GM06990 (cell line): ENCODE measurements at regions not wholly inside any gene's neighbourhood (a gene's known extent, or its start where the extent isn't known, plus 50 kb on each side); places are given as distances from the start of the nearest gene placed in this dataset.

Source experiments
- DNase-seq: peaks from one replicate; pipeline ENCODE4 v3.0.0-alpha.2; 2011; ENCODE audit not compliant: insufficient read length; ENCODE audit errors: extremely low read depth
- H3K27me3 ChIP-seq: replicated peaks from 2 replicates; pipeline ENCODE4 v1.6.0; 2011; ENCODE audit warnings: low read length; ENCODE audit not compliant: control insufficient read depth, insufficient read depth
- H3K36me3 ChIP-seq: 2 replicates; pipeline ENCODE4 v1.5.1; 2011; ENCODE audit warnings: low read length; ENCODE audit not compliant: control insufficient read depth, insufficient read depth
- H3K4me3 ChIP-seq: replicated peaks from 2 replicates; pipeline ENCODE4 v1.5.1; 2011; ENCODE audit warnings: low read depth, mild to moderate bottlenecking, control low read depth, low read length
- TF ChIP-seq, protein P1 (sequence below): IDR thresholded peaks from 2 replicates; pipeline ENCODE4 v1.5.1; 2011; ENCODE audit warnings: low read length, control low read depth, mild to moderate bottlenecking, inconsistent platforms; ENCODE audit not compliant: insufficient read depth, poor library complexity, severe bottlenecking

DNA sequence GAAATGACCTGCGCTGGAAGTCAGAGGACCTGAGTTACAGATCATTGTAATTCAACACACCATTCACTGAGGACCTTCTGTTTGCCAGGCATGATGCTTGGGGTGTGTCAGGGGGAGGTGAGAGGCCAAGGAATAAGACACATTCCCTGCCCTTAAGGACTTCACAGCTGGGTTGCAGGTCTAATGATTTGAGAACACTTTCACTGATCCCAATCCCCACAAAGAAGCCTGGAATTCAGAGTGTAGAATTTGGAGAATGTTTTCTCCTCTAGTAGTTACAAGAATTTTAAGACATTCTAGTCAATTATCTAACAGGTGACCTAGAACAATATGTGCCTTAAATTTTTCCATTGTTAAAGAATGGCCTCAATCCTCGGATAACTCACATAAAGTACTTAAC, 322.4 kb downstream of the TNS1 start:
- TF ChIP-seq, protein P1, sequence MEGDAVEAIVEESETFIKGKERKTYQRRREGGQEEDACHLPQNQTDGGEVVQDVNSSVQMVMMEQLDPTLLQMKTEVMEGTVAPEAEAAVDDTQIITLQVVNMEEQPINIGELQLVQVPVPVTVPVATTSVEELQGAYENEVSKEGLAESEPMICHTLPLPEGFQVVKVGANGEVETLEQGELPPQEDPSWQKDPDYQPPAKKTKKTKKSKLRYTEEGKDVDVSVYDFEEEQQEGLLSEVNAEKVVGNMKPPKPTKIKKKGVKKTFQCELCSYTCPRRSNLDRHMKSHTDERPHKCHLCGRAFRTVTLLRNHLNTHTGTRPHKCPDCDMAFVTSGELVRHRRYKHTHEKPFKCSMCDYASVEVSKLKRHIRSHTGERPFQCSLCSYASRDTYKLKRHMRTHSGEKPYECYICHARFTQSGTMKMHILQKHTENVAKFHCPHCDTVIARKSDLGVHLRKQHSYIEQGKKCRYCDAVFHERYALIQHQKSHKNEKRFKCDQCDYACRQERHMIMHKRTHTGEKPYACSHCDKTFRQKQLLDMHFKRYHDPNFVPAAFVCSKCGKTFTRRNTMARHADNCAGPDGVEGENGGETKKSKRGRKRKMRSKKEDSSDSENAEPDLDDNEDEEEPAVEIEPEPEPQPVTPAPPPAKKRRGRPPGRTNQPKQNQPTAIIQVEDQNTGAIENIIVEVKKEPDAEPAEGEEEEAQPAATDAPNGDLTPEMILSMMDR = no peak
- H3K4me3 ChIP-seq = no peak overlapping the region
- no peak for DNase-seq

DNA sequence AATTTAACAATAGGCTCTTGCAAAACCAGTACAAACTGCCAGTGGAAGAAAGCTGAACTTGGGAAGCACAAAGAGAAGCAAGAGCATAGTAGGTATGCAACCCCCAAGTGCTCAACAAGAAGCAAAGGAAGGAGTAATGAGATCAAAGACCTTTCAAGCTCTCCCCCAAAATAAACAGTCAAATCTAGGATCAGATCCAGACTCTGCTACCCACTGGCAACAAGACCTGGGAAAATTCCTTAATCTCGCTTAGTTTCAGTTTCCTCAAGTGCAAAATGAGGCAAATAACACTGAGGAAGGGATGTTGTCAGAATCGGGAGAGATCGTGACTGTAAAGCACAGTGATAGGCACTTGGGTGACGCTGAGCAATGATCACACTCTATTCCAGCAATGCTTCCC, 329.2 kb downstream of the TNS1 start:
- Histone ChIP-seq H3K36me3 (no peaks in the 10 kb centered on the region), H3K4me3 (no peak overlapping the region), H3K27me3 (no peaks in the 10 kb centered on the region; the same call in 1 of the 2 replicates)
- TF ChIP-seq, protein P1 = no peak
- DNase-seq = no peak

More for the DNA sequence above, 322.4 kb downstream of the TNS1 start:
- Histone ChIP-seq H3K27me3 (no peaks in the 10 kb centered on the region), H3K36me3 (no peaks in the 10 kb centered on the region)

DNA sequence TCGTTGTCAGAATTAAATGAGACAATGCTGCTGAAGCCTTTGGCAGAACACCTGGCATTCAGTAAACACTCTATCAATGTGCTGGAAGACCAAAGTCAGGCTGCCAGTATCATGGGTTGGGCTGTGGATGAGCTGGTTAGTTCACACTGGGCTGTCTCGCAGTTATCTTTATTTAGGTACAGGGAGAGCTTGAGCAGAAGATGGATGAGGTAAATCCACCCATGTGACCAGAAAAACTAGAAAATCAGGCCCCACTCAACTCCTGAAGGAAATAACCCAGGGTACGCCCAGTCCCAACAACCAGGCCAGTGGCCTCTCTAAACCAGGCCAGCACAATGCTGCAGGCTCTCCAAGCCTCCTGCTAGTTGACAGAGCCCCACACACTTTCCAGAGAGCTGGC, 330.3 kb downstream of the TNS1 start:
- no peaks in the 10 kb centered on the region for H3K36me3 ChIP-seq
- no peak for DNase-seq
- no peaks in the 10 kb centered on the region; the same call in 1 of the 2 replicates for H3K27me3 ChIP-seq
- no peak overlapping the region for H3K4me3 ChIP-seq
- TF ChIP-seq, protein P1 = no peak

DNA sequence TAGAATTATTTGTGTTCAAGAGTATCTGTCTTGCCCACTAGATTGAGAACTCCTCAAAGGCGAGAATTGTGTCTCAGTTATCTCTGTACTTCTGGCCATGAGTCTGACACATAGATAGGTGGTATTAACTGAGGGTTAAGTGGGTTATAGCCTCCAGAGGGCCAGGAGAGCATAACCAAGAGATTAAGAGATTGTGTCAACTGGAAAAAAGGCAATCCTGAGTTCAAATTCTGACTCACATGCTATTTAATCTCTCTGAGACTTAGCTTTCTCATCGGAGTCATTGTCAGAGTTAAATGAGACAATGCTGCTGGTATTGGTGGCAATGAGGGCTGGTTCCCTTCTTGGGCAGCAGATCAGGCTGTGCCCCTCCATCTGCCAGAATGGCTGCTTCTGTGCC, 330.9 kb downstream of the TNS1 start:
- no peak for DNase-seq
- Histone ChIP-seq H3K4me3 (no peak overlapping the region), H3K27me3 (no peaks in the 10 kb centered on the region; the same call in 1 of the 2 replicates), H3K36me3 (no peaks in the 10 kb centered on the region)
- TF ChIP-seq, protein P1 = no peak

DNA sequence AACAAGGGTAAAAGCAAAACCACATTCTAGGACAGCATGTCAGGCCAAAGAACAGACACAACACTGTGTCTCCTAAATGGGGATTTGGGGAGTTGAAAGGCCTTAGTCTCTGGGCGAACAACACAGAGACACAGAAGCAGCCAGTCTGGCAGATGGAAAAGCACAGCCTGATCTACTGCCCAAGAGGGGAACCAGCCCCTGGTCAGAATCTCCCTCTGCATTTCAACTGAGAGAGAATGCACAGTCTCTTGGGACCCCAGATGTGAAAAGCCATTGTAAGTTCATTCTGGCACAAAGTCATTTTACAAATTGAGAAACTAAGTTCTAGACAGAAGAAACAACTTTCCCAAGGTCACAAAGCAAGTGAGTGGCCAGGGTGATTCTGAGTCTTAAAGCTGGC, 331.7 kb downstream of the TNS1 start:
- Histone ChIP-seq H3K27me3 (no peaks in the 10 kb centered on the region; the same call in 1 of the 2 replicates), H3K36me3 (no peaks in the 10 kb centered on the region), H3K4me3 (no peak overlapping the region)
- TF ChIP-seq, protein P1 = no peak
- no peak for DNase-seq

DNA sequence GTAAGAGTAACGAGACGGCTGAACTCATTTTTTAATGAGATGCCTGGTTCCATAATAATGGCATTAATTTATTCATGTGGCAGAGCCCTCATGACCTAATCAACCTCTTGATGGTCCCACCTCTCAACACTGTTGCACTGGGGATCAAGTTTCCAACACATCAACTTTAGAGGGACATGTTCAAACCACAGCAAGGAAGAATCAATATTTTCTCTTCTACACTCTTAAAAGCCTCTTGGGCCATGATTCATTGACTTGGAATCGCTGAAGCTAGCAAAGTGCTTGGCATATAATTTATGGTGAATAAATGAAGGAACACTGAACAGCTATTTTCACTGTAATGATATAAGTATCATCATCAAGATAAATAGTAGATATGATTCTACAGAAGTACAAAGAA, 333.0 kb downstream of the TNS1 start:
- TF ChIP-seq, protein P1 = no peak

More for the DNA sequence above, 333.0 kb downstream of the TNS1 start:
- DNase-seq = no peak
- H3K27me3 ChIP-seq = no peaks in the 10 kb centered on the region; the same call in 1 of the 2 replicates
- no peaks in the 10 kb centered on the region for H3K36me3 ChIP-seq
- no peak overlapping the region for H3K4me3 ChIP-seq
